Endothelial cell (in vitro differentiated cells): ENCODE measurements at regions not wholly inside any gene's neighbourhood (a gene's known extent, or its start where the extent isn't known, plus 50 kb on each side); places are given as distances from the start of the nearest gene placed in this dataset.

ENCODE experiments used
- DNase-seq: peaks from one replicate; pipeline ENCODE4 v3.0.0; 2021; ENCODE audit warnings: low spot score
- H3K27ac Mint-ChIP-seq: one replicate; pipeline ENCODE4 v1.8.0; 2021; ENCODE audit warnings: mixed read lengths, inconsistent platforms; ENCODE audit not compliant: unreplicated experiment
- H3K27me3 Mint-ChIP-seq: one replicate; pipeline ENCODE4 v1.8.0; 2021; ENCODE audit warnings: mild to moderate bottlenecking, moderate library complexity, mixed read lengths, inconsistent platforms; ENCODE audit not compliant: unreplicated experiment
- H3K36me3 Mint-ChIP-seq: one replicate; pipeline ENCODE4 v1.8.0; 2021; ENCODE audit warnings: mild to moderate bottlenecking, low read depth, mixed read lengths, inconsistent platforms; ENCODE audit not compliant: unreplicated experiment
- H3K4me1 Mint-ChIP-seq: one replicate; pipeline ENCODE4 v1.8.0; 2021; ENCODE audit warnings: mild to moderate bottlenecking, mixed read lengths, inconsistent platforms; ENCODE audit not compliant: unreplicated experiment
- H3K4me3 Mint-ChIP-seq: one replicate; pipeline ENCODE4 v1.8.0; 2021; ENCODE audit warnings: mild to moderate bottlenecking, mixed read lengths, inconsistent platforms; ENCODE audit not compliant: unreplicated experiment
- H3K9me3 Mint-ChIP-seq: one replicate; pipeline ENCODE4 v1.8.0; 2021; ENCODE audit warnings: mixed read lengths, inconsistent platforms; ENCODE audit not compliant: unreplicated experiment
- TF ChIP-seq, protein P1 (sequence below): fragments of 200-600 bp; sonication (generic); IDR thresholded peaks from one replicate; pipeline ENCODE4 v1.5.0; 2021; ENCODE audit warnings: antibody characterized with exemption; ENCODE audit not compliant: unreplicated experiment

DNA sequence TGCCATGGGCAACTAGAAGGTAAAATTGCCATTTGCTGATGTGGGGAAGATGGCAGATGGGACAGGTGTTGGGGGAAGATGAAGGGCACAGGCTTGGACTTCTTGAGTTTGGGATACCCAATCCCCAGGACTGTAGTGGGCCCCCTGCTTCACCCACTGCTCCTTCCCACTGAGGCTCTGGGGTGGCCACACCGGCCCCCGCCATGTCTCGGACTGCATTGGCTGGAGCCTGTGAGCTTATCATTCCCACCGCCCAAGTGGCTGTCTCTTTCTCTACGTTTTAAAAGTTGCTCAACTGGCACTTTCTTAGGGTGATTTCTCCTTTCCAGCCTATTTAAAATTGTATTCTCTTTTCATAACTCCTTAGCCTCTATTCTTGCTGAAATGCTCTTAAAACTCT, 730.0 kb upstream of the ADAMTS16 start:
- no peaks in the 10 kb centered on the region for H3K9me3 Mint-ChIP-seq
- TF ChIP-seq, protein P1, sequence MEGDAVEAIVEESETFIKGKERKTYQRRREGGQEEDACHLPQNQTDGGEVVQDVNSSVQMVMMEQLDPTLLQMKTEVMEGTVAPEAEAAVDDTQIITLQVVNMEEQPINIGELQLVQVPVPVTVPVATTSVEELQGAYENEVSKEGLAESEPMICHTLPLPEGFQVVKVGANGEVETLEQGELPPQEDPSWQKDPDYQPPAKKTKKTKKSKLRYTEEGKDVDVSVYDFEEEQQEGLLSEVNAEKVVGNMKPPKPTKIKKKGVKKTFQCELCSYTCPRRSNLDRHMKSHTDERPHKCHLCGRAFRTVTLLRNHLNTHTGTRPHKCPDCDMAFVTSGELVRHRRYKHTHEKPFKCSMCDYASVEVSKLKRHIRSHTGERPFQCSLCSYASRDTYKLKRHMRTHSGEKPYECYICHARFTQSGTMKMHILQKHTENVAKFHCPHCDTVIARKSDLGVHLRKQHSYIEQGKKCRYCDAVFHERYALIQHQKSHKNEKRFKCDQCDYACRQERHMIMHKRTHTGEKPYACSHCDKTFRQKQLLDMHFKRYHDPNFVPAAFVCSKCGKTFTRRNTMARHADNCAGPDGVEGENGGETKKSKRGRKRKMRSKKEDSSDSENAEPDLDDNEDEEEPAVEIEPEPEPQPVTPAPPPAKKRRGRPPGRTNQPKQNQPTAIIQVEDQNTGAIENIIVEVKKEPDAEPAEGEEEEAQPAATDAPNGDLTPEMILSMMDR: no peak
- no peak overlapping the region for H3K4me3 Mint-ChIP-seq
- no peak for DNase-seq
- peaks cover 3% of the 10 kb centered on the region for H3K27me3 Mint-ChIP-seq
- H3K4me1 Mint-ChIP-seq: no peaks in the 10 kb centered on the region
- no peak overlapping the region for H3K27ac Mint-ChIP-seq
- H3K36me3 Mint-ChIP-seq: no peaks in the 10 kb centered on the region

DNA sequence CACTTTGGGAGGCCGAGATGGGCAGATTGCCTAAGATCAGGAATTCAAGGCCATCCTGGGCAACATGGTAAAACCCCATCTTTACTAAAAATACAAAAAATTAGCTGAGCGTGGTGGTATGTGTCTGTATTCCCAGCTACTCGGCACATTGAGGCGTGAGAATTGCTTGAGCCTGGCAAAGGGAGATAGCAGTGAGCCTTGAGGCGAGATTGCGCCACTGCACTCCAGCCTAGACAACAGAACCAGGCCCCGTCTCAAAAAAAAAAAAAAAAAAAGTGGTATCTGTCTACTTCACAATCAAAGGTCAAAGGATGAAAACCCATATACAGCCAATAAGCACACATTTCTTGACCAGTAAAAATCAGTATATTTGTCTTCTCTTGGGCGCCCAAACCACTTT, 728.5 kb upstream of the ADAMTS16 start:
- Mint-ChIP-seq H3K27ac (no peak overlapping the region), H3K36me3 (no peaks in the 10 kb centered on the region), H3K4me3 (no peak overlapping the region), H3K27me3 (peaks cover 3% of the 10 kb centered on the region), H3K9me3 (no peaks in the 10 kb centered on the region), H3K4me1 (no peaks in the 10 kb centered on the region)
- TF ChIP-seq, protein P1: no peak
- DNase-seq: no peak

DNA sequence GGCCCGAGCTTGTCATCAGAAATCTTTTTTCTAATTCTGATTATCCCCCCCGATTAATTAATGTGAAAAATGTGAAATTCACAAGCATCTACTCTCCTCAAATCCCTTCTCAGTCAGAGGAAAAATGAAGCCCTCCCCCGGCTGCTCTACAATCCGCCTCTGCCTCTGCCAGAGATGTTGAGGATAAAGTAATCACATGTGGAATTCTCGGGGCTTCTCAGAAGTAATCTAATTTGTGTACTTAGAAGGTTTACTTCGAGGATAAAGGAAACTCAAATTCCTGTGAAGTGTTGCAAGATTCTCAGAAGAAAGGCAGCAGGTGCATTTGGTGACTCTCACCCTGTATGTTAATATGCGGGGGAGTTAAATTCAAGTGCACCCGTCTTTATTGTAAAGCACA, 726.1 kb upstream of the ADAMTS16 start:
- H3K27me3 Mint-ChIP-seq: peaks cover under 1% of the 10 kb centered on the region
- no peaks in the 10 kb centered on the region for H3K4me1 Mint-ChIP-seq
- H3K27ac Mint-ChIP-seq: no peak overlapping the region
- TF ChIP-seq, protein P1: no peak
- DNase-seq: no peak
- no peaks in the 10 kb centered on the region for H3K9me3 Mint-ChIP-seq
- H3K36me3 Mint-ChIP-seq: no peaks in the 10 kb centered on the region
- H3K4me3 Mint-ChIP-seq: no peak overlapping the region

DNA sequence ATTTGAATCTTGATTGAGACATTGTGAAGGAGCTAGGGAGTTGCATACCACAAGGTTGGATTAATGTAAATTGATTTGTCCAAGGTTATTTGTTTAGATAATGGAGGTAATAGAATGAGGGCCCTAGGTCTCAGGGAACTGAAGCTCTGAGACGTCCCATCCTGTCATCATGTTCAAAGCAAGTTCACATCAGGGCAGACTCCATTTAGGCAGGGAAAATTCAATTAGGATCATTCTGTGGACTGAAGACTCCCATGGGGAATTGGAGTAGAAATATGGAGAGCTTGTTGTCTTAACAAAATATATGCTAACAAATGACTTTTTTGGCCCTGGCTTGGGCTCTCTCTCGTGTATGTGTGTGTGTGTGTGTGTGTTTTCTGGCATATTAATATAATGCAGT, 722.0 kb upstream of the ADAMTS16 start:
- Mint-ChIP-seq H3K9me3 (peaks cover 5% of the 10 kb centered on the region), H3K4me1 (no peaks in the 10 kb centered on the region), H3K27me3 (peaks cover 3% of the 10 kb centered on the region), H3K27ac (no peak overlapping the region), H3K36me3 (no peaks in the 10 kb centered on the region), H3K4me3 (no peak overlapping the region)
- no peak for DNase-seq
- TF ChIP-seq, protein P1: no peak

DNA sequence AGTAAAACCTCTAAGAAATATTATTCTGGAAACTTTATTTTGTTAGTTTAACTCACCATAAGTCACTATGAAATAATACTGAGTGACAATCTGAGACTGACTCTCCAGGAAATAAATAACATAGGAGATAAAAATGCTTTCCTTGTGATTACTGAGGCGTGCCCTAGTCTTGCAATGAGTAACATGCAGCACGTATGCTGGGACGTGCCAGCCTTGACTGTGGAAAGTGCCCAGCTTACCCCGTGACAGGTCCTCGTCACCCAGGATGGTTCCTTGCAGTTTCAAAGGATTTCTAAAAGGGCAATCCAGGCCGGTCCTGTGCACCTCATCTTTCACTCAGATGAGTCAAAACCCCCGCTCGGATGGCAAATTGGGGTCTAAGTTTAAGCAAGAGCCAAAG, 720.8 kb upstream of the ADAMTS16 start:
- Mint-ChIP-seq H3K4me3 (no peak overlapping the region), H3K27ac (no peak overlapping the region), H3K9me3 (peaks cover 5% of the 10 kb centered on the region), H3K27me3 (peaks cover 3% of the 10 kb centered on the region), H3K36me3 (no peaks in the 10 kb centered on the region), H3K4me1 (no peaks in the 10 kb centered on the region)
- no peak for DNase-seq
- TF ChIP-seq, protein P1: no peak
